ENCODE measurements at regions not wholly inside any gene's neighbourhood (a gene's known extent, or its start where the extent isn't known, plus 50 kb on each side); places are given as distances from the start of the nearest gene placed in this dataset.

- TF ChIP-seq CTCF (IDR thresholded peaks at IDR 0.05): no peak
Measured at GRCh38 chr10:104527013-104527412, 114.1 kb upstream of the SORCS3 start (continued).

GRCh38 chr10:104540181-104540580 is 100.9 kb upstream of the SORCS3 start:
- H3K9ac ChIP-seq: no peak overlapping the region
- H3K79me2 ChIP-seq (ENCODE audit: insufficient read depth): no peaks in the 10 kb centered on the region
- H3K27me3 ChIP-seq (ENCODE audit: insufficient read depth): no peaks in the 10 kb centered on the region
- DNase-seq: no peak
- no peaks in the 10 kb centered on the region for H3F3A ChIP-seq (replicated peaks; ENCODE audit: insufficient read depth)
- 47% methylated on average over 3 of the region's 3 CpGs for WGBS (ENCODE audit: low lambda C conversion rate)
- no peak overlapping the region for H3K4me3 ChIP-seq (ENCODE audit: low read depth in 2 of 2, low read length in 1 of 2)
- ChIA-PET POLR2A (no interaction called here), CTCF (interaction anchor here (0.6 to 1.1 kb wide), 3 partner anchors 82 to 1755 kb away, joined by 3 read pairs; no protein-coding TSS in a partner anchor)
- H2AFZ ChIP-seq (ENCODE audit: low read depth): no peak overlapping the region
- H4K20me1 ChIP-seq (ENCODE audit: insufficient read depth): no peaks in the 10 kb centered on the region
- no peaks in the 10 kb centered on the region for H3K9me2 ChIP-seq
- H3K27ac ChIP-seq (ENCODE audit: low read depth in 2 of 2, low read length in 1 of 2): no peak overlapping the region
- H3K36me3 ChIP-seq (replicated peaks in 1 of 2; ENCODE audit: control insufficient read depth in 1 of 2, insufficient read depth in 2 of 2, low read length in 1 of 2): no peaks in the 10 kb centered on the region
- no peak for TF ChIP-seq TAF1 (IDR thresholded peaks at IDR 0.05; ENCODE audit: borderline replicate concordance, low read depth, low read length)
- TF ChIP-seq USF1 (IDR thresholded peaks at IDR 0.05; ENCODE audit: borderline replicate concordance, low read depth): no peak
- no peak overlapping the region for H3K4me2 ChIP-seq
- H3K4me1 ChIP-seq (ENCODE audit: control insufficient read depth in 1 of 2, insufficient read depth in 2 of 2, low read depth in 1 of 2, low read length in 1 of 2): no peaks in the 10 kb centered on the region
- no peaks in the 10 kb centered on the region for H3K9me3 ChIP-seq

- Histone ChIP-seq H3K4me1 (ENCODE audit: control insufficient read depth in 1 of 2, insufficient read depth in 2 of 2, low read depth in 1 of 2, low read length in 1 of 2) (no peaks in the 10 kb centered on the region), H3K4me3 (ENCODE audit: low read depth in 2 of 2, low read length in 1 of 2) (no peak overlapping the region), H3K9me3 (no peaks in the 10 kb centered on the region), H3K27me3 (ENCODE audit: insufficient read depth) (no peaks in the 10 kb centered on the region), H3F3A (replicated peaks; ENCODE audit: insufficient read depth) (no peaks in the 10 kb centered on the region), H3K9ac (no peak overlapping the region), H3K27ac (ENCODE audit: low read depth in 2 of 2, low read length in 1 of 2) (no peak overlapping the region), H3K79me2 (ENCODE audit: insufficient read depth) (no peaks in the 10 kb centered on the region), H3K36me3 (replicated peaks in 1 of 2; ENCODE audit: control insufficient read depth in 1 of 2, insufficient read depth in 2 of 2, low read length in 1 of 2) (no peaks in the 10 kb centered on the region), H3K9me2 (no peaks in the 10 kb centered on the region), H4K20me1 (ENCODE audit: insufficient read depth) (no peaks in the 10 kb centered on the region), H2AFZ (ENCODE audit: low read depth) (no peak overlapping the region), H3K4me2 (no peak overlapping the region)
- WGBS (ENCODE audit: low lambda C conversion rate): 10% methylated on average over 4 of the region's 4 CpGs
- POLR2A ChIA-PET: no interaction called here
- TF ChIP-seq TCF12 (IDR thresholded peaks at IDR 0.05) (no peak), ZBTB33 (IDR thresholded peaks at IDR 0.05; ENCODE audit: borderline replicate concordance, low read depth) (no peak), ELF1 (IDR thresholded peaks at IDR 0.05) (no peak), YY1 (IDR thresholded peaks at IDR 0.05; ENCODE audit: low read depth) (no peak), CTCF (IDR thresholded peaks at IDR 0.05) (no peak), TAF1 (IDR thresholded peaks at IDR 0.05; ENCODE audit: borderline replicate concordance, low read depth, low read length) (no peak), FOXJ3 (CRISPR knock-in tag; IDR thresholded peaks at IDR 0.05) (no peak), USF1 (IDR thresholded peaks at IDR 0.05; ENCODE audit: borderline replicate concordance, low read depth) (no peak), CHD2 (IDR thresholded peaks at IDR 0.05; ENCODE audit: low read length, partially characterized antibody) (no peak), RCOR1 (IDR thresholded peaks at IDR 0.05; ENCODE audit: low read length) (no peak), MEF2A (IDR thresholded peaks at IDR 0.05; ENCODE audit: borderline replicate concordance, low read depth) (no peak), EZH2phosphoT487 (IDR thresholded peaks at IDR 0.05; ENCODE audit: borderline replicate concordance, low read depth) (no peak), RFX5 (IDR thresholded peaks at IDR 0.05; ENCODE audit: low read length) (no peak), GATA2 (CRISPR knock-in tag; IDR thresholded peaks at IDR 0.05) (no peak)
- no peak for DNase-seq
- CTCF ChIA-PET: interaction anchor here (1.8 kb wide), 1 partner anchor 135 kb away, joined by 5 read pairs; no protein-coding TSS in a partner anchor
Measured at GRCh38 chr10:104541820-104542219, 99.3 kb upstream of the SORCS3 start.
